ENCODE measurements at regions not wholly inside any gene's neighbourhood (a gene's known extent, or its start where the extent isn't known, plus 50 kb on each side); places are given as distances from the start of the nearest gene placed in this dataset.

DNA sequence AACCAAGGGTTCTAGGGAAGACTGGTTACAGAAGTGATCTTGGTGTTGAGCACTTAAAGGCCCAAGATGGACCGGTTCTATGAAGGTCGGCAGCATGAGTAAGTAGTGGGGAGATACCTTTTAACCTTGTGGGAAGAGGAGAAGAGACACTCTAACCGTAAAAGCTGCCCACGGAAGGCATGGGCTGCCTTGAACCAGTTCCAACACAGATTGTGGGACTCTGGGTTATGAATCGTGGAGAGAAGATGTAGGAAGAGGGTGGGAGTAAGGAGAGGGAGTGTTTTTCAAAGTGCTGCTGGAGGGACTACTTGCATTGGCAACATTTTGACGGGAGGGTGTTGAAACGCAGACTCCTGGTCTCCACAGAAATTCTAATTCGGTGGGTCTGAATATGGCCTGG is 67.1 kb downstream of the CRYGS start:
- no peak overlapping the region for H3K4me3 ChIP-seq (ENCODE audit: low read depth, low read length)
- POLR2A ChIA-PET: no interaction called here
- H3K36me3 ChIP-seq (ENCODE audit: control insufficient read depth, insufficient read depth, low read length): no peaks in the 10 kb centered on the region
- CTCF ChIA-PET: no interaction called here
- no peak for TF ChIP-seq CTCF (IDR thresholded peaks at IDR 0.05; ENCODE audit: insufficient read depth, low read depth, low read length)
- no peaks in the 10 kb centered on the region for H3K27me3 ChIP-seq (ENCODE audit: control insufficient read depth, insufficient read depth, low read length)
- no peak for DNase-seq (ENCODE audit: low read depth)

DNA sequence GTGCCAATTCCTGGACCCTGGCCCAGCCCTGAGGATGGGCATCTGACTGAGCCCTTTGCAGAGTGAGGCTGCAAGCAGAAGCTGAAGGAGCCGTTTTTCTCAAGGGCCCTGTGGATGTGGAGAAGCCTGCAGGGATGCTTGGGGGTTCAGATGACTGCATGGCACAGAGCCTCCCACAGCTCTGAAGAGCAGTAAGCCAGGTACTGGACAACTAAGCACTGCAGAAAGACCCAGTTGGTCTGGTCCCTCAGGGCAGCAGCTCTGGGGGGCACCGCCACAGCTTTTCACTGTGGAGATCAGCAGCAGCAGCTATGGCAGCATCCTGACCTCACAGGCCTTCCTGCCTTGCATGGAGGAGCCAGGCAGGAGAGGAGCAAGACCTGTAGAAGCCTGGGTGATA is 67.6 kb downstream of the CRYGS start:
- Histone ChIP-seq H3K4me3 (ENCODE audit: low read depth, low read length) (no peak overlapping the region), H3K27me3 (ENCODE audit: control insufficient read depth, insufficient read depth, low read length) (no peaks in the 10 kb centered on the region), H3K36me3 (ENCODE audit: control insufficient read depth, insufficient read depth, low read length) (no peaks in the 10 kb centered on the region)
- no peak for TF ChIP-seq CTCF (IDR thresholded peaks at IDR 0.05; ENCODE audit: insufficient read depth, low read depth, low read length)
- ChIA-PET POLR2A (no interaction called here), CTCF (no interaction called here)
- DNase-seq (ENCODE audit: low read depth): no peak

DNA sequence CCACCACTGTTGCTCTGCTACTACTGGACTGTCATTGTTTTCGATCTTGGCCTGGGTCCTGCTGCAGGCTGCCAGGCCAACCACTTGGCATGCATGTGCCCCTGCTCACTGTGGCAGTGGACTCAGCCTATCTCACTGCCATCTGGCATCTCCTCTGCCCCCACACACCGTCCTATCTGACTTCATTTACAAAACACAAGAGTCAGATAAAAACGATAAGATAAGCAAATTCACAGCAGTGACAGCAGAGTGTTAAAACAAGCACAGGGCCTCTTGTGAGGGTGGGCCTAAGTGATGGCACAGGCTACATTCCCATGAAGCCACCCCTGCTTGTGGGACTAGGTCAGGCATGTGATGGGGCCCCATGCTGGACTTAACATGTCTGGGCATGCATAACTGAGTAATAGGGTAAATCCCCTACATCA is 68.1 kb downstream of the CRYGS start:
- DNase-seq (ENCODE audit: low read depth): no peak
- no peak overlapping the region for H3K4me3 ChIP-seq (ENCODE audit: low read depth, low read length)
- no peaks in the 10 kb centered on the region for H3K27me3 ChIP-seq (ENCODE audit: control insufficient read depth, insufficient read depth, low read length)
- CTCF ChIA-PET: no interaction called here
- TF ChIP-seq CTCF (IDR thresholded peaks at IDR 0.05; ENCODE audit: insufficient read depth, low read depth, low read length): no peak
- POLR2A ChIA-PET: no interaction called here
- no peaks in the 10 kb centered on the region for H3K36me3 ChIP-seq (ENCODE audit: control insufficient read depth, insufficient read depth, low read length)

DNA sequence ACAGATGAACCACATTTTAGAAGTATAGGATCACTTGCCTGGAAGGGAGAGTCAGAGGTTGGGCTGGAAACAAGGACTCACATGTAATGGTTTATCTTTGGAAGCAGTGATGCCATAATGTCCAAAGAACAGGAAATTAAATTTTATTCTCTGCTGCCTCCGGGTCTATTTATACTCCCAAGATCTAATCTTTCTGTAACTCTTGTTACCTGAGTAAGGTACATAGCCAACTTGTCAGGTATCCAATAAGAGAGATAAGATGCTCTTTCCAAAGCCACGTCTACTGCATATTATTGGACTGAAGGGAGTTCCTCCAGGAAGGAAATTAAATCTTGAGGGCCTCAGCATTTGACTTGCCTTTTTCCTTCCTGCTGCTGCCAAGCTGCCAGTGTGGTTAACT is 71.0 kb downstream of the CRYGS start:
- Histone ChIP-seq H3K4me3 (ENCODE audit: low read depth, low read length) (no peak overlapping the region), H3K27me3 (ENCODE audit: control insufficient read depth, insufficient read depth, low read length) (peaks cover 3% of the 10 kb centered on the region), H3K36me3 (ENCODE audit: control insufficient read depth, insufficient read depth, low read length) (no peaks in the 10 kb centered on the region)
- no peak for TF ChIP-seq CTCF (IDR thresholded peaks at IDR 0.05; ENCODE audit: insufficient read depth, low read depth, low read length)
- POLR2A ChIA-PET: no interaction called here
- CTCF ChIA-PET: no interaction called here
- no peak for DNase-seq (ENCODE audit: low read depth)

- no peak for TF ChIP-seq CTCF (IDR thresholded peaks at IDR 0.05; ENCODE audit: insufficient read depth, low read depth, low read length)
- H3K36me3 ChIP-seq (ENCODE audit: control insufficient read depth, insufficient read depth, low read length): no peaks in the 10 kb centered on the region
- DNase-seq (ENCODE audit: low read depth): no peak
- peaks cover 3% of the 10 kb centered on the region for H3K27me3 ChIP-seq (ENCODE audit: control insufficient read depth, insufficient read depth, low read length)
- POLR2A ChIA-PET: no interaction called here
- H3K4me3 ChIP-seq (ENCODE audit: low read depth, low read length): no peak overlapping the region
- CTCF ChIA-PET: no interaction called here
Observed at GRCh38 chr3:186472456-186473008, 71.6 kb downstream of the CRYGS start.

Data from BJ (cell line).